DOHH2 (cell line): ENCODE measurements at regions not wholly inside any gene's neighbourhood (a gene's known extent, or its start where the extent isn't known, plus 50 kb on each side); places are given as distances from the start of the nearest gene placed in this dataset.

Experiments used
- CTCF ChIP-seq: fragments of 200-600 bp; sonication (generic); IDR thresholded peaks from one replicate; pipeline ENCODE4 v1.5.1; 2014; ENCODE audit warnings: antibody characterized with exemption, mild to moderate bottlenecking, low read depth, low read length; ENCODE audit not compliant: poor library complexity, severe bottlenecking
- EZH2phosphoT487 ChIP-seq: fragments of 200-600 bp; sonication (generic); IDR thresholded peaks from 2 replicates; pipeline ENCODE4 v1.6.1; 2017; ENCODE audit warnings: borderline replicate concordance, mild to moderate bottlenecking, antibody characterized with exemption, low read length, moderate library complexity, mixed read lengths

- TF ChIP-seq CTCF (no peak), EZH2phosphoT487 (no peak)
Observed at GRCh38 chr2:120966510-120967254, 231.0 kb downstream of the GLI2 start.
